GM23248 (cell line): ENCODE measurements at regions not wholly inside any gene's neighbourhood (a gene's known extent, or its start where the extent isn't known, plus 50 kb on each side); places are given as distances from the start of the nearest gene placed in this dataset.

Experiments
- EZH2 ChIP-seq: fragments of 200-600 bp; sonication (generic); IDR thresholded peaks from 2 replicates; pipeline ENCODE4 v1.6.1; 2018; ENCODE audit warnings: antibody characterized with exemption, mild to moderate bottlenecking; ENCODE audit not compliant: insufficient read depth, poor library complexity, severe bottlenecking
- EZH2phosphoT487 ChIP-seq: fragments of 200-600 bp; sonication (generic); IDR thresholded peaks from 2 replicates; pipeline ENCODE4 v1.6.1; 2018; ENCODE audit warnings: antibody characterized with exemption, moderate library complexity, mild to moderate bottlenecking, low read depth; ENCODE audit not compliant: insufficient read depth

DNA sequence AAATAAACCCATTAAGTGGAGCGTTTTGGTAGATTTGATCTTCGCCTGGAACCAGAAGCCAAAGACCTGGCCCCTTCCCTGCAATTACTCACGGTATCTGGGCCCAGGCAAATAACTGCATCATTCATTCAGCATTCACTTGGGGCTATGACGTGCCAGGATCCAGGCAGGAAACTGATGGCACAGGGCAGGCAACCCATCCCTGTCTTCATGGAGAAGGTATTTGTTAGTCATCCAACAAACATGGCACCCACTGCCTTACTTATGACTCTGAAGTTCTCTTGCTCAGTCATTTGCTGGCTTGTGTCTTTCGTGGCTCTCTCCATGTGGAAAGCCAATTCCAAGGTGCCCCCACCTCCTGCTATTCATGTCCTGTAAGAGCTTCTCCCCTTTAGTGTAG is 232.4 kb downstream of the BMP7 start:
- no peak for TF ChIP-seq EZH2
- no peak for TF ChIP-seq EZH2phosphoT487
